CD8-positive, alpha-beta memory T cell (primary cell): ENCODE measurements at regions not wholly inside any gene's neighbourhood (a gene's known extent, or its start where the extent isn't known, plus 50 kb on each side); places are given as distances from the start of the nearest gene placed in this dataset.

ENCODE experiments used
- CTCF ChIA-PET: fragments of 350-600 bp; sonication (Branson Sonifier 250); formaldehyde crosslinking; loops from one replicate; lab custom pipeline; 2021; ENCODE audit warnings: antibody characterized with exemption; lab: Charles Lee
- POLR2A ChIA-PET: fragments of 350-600 bp; sonication (Branson Sonifier 250); formaldehyde crosslinking; loops from one replicate; lab custom pipeline; 2021; ENCODE audit warnings: antibody characterized with exemption; lab: Charles Lee
- DNase-seq, 5 donors: peaks; one replicate each; pipeline versions ENCODE4 v3.0.0 to v3.0.0-alpha.2; 2020 to 2022; ENCODE audit warnings: mixed read lengths in 1 of 5
- H3K27ac ChIP-seq: one replicate; pipeline ENCODE4 v1.7.0; 2013; ENCODE audit warnings: low read depth, mild to moderate bottlenecking, low read length, moderate library complexity
- H3K27me3 ChIP-seq: 2 replicates; pipeline ENCODE4 v1.7.0; 2013; ENCODE audit warnings: low read length, mild to moderate bottlenecking; ENCODE audit not compliant: insufficient read depth, poor library complexity, severe bottlenecking
- H3K36me3 ChIP-seq: 2 replicates; pipeline ENCODE4 v1.7.0; 2013; ENCODE audit warnings: mild to moderate bottlenecking, low read length, moderate library complexity; ENCODE audit not compliant: insufficient read depth
- H3K4me1 ChIP-seq: 2 replicates; pipeline ENCODE4 v1.7.0; 2013; ENCODE audit warnings: mild to moderate bottlenecking, low read length, moderate library complexity; ENCODE audit not compliant: insufficient read depth
- H3K4me3 ChIP-seq: 2 replicates; pipeline ENCODE4 v1.7.0; 2013; ENCODE audit warnings: mild to moderate bottlenecking, low read length
- H3K9me3 ChIP-seq: 2 replicates; pipeline ENCODE4 v1.7.0; 2013; ENCODE audit warnings: mild to moderate bottlenecking, low read length
- H3K27ac Mint-ChIP-seq, 8 donors: one replicate each; pipeline ENCODE4 v1.8.0; 2020 to 2021; ENCODE audit warnings: mixed read lengths in 8 of 8, mild to moderate bottlenecking in 6 of 8, inconsistent platforms in 3 of 8, moderate library complexity in 3 of 8
- H3K27me3 Mint-ChIP-seq, 2 donors: one replicate each; pipeline ENCODE4 v1.8.0; 2020 to 2021; ENCODE audit warnings: mixed read lengths in 2 of 2, mild to moderate bottlenecking in 1 of 2, moderate library complexity in 1 of 2
- H3K36me3 Mint-ChIP-seq, 3 donors: one replicate each; pipeline ENCODE4 v1.8.0; 2020 to 2021; ENCODE audit warnings: mixed read lengths in 3 of 3, inconsistent platforms in 1 of 3, mild to moderate bottlenecking in 1 of 3
- H3K4me1 Mint-ChIP-seq, 3 donors: one replicate each; pipeline ENCODE4 v1.8.0; 2020 to 2021; ENCODE audit warnings: mixed read lengths in 3 of 3, inconsistent platforms in 1 of 3, mild to moderate bottlenecking in 1 of 3
- H3K4me3 Mint-ChIP-seq, 7 donors: one replicate each; pipeline ENCODE4 v1.8.0; 2020 to 2021; ENCODE audit warnings: mixed read lengths in 7 of 7, mild to moderate bottlenecking in 6 of 7, moderate library complexity in 4 of 7, inconsistent platforms in 2 of 7
- H3K9me3 Mint-ChIP-seq, 5 donors: one replicate each; pipeline ENCODE4 v1.8.0; 2020 to 2022; ENCODE audit warnings: mixed read lengths in 5 of 5, mild to moderate bottlenecking in 3 of 5, moderate library complexity in 2 of 5, inconsistent platforms in 1 of 5

GRCh38 chr6:25165177-25165576 is 114.0 kb upstream of the CARMIL1 start:
- peaks cover 0 to 11% (median 1%) of the 10 kb centered on the region in 5 donors for H3K9me3 Mint-ChIP-seq
- no peak overlapping the region for H3K4me3 Mint-ChIP-seq
- POLR2A ChIA-PET, result no interaction called here
- no peak for DNase-seq
- no peaks in the 10 kb centered on the region for H3K4me1 Mint-ChIP-seq
- peaks cover 0 to 12% (median 0%) of the 10 kb centered on the region in 3 donors for H3K36me3 Mint-ChIP-seq
- no peaks in the 10 kb centered on the region for H3K36me3 ChIP-seq
- peaks cover 0 to 4% of the 10 kb centered on the region in 2 donors for H3K27me3 Mint-ChIP-seq
- H3K4me3 ChIP-seq, result no peak overlapping the region
- H3K27ac Mint-ChIP-seq, result no peak overlapping the region
- no peaks in the 10 kb centered on the region for H3K9me3 ChIP-seq
- no peaks in the 10 kb centered on the region for H3K27me3 ChIP-seq
- H3K27ac ChIP-seq, result no peak overlapping the region
- H3K4me1 ChIP-seq, result no peaks in the 10 kb centered on the region
- CTCF ChIA-PET, result no interaction called here

GRCh38 chr6:25165800-25166199 is 113.4 kb upstream of the CARMIL1 start:
- no peaks in the 10 kb centered on the region for H3K27me3 ChIP-seq
- Mint-ChIP-seq H3K4me1 (no peaks in the 10 kb centered on the region), H3K4me3 (no peak overlapping the region), H3K27me3 (peaks cover 0 to 3% of the 10 kb centered on the region in 2 donors), H3K9me3 (peaks cover 0 to 9% (median 0%) of the 10 kb centered on the region in 5 donors), H3K36me3 (peaks cover 0 to 8% (median 0%) of the 10 kb centered on the region in 3 donors), H3K27ac (no peak overlapping the region)
- no peaks in the 10 kb centered on the region for H3K9me3 ChIP-seq
- H3K4me1 ChIP-seq, result no peaks in the 10 kb centered on the region
- no peak for DNase-seq
- POLR2A ChIA-PET, result no interaction called here
- no peak overlapping the region for H3K27ac ChIP-seq
- no peak overlapping the region for H3K4me3 ChIP-seq
- CTCF ChIA-PET, result no interaction called here
- no peaks in the 10 kb centered on the region for H3K36me3 ChIP-seq

- DNase-seq, result no peak
- Mint-ChIP-seq H3K9me3 (peaks cover 0 to 4% (median 0%) of the 10 kb centered on the region in 5 donors), H3K4me3 (no peak overlapping the region), H3K4me1 (no peaks in the 10 kb centered on the region), H3K36me3 (peaks cover 0 to 4% (median 0%) of the 10 kb centered on the region in 3 donors), H3K27me3 (peaks cover 0 to 3% of the 10 kb centered on the region in 2 donors), H3K27ac (no peak overlapping the region)
- Histone ChIP-seq H3K27me3 (no peaks in the 10 kb centered on the region), H3K9me3 (no peaks in the 10 kb centered on the region), H3K36me3 (no peaks in the 10 kb centered on the region), H3K4me3 (no peak overlapping the region), H3K4me1 (no peaks in the 10 kb centered on the region), H3K27ac (no peak overlapping the region)
- POLR2A ChIA-PET, result no interaction called here
- CTCF ChIA-PET, result no interaction called here
These were observed 112.0 kb upstream of the CARMIL1 start for GRCh38 chr6:25166955-25167748.

GRCh38 chr6:25167961-25168360 is 111.2 kb upstream of the CARMIL1 start:
- no peak for DNase-seq
- Mint-ChIP-seq H3K9me3 (peaks cover 0 to 4% (median 0%) of the 10 kb centered on the region in 5 donors), H3K4me3 (no peak overlapping the region), H3K27me3 (peaks cover 0 to 3% of the 10 kb centered on the region in 2 donors), H3K27ac (no peak overlapping the region), H3K36me3 (peaks cover 0 to 4% (median 0%) of the 10 kb centered on the region in 3 donors), H3K4me1 (no peaks in the 10 kb centered on the region)
- Histone ChIP-seq H3K4me1 (no peaks in the 10 kb centered on the region), H3K4me3 (no peak overlapping the region), H3K27me3 (no peaks in the 10 kb centered on the region), H3K9me3 (no peaks in the 10 kb centered on the region), H3K27ac (no peak overlapping the region), H3K36me3 (no peaks in the 10 kb centered on the region)
- CTCF ChIA-PET, result no interaction called here
- POLR2A ChIA-PET, result no interaction called here

- no peaks in the 10 kb centered on the region for H3K9me3 ChIP-seq
- no peak for DNase-seq
- peaks cover 0 to 4% (median 0%) of the 10 kb centered on the region in 5 donors for H3K9me3 Mint-ChIP-seq
- H3K36me3 ChIP-seq, result no peaks in the 10 kb centered on the region
- H3K27me3 ChIP-seq, result no peaks in the 10 kb centered on the region
- CTCF ChIA-PET, result no interaction called here
- peaks cover 0 to 4% (median 0%) of the 10 kb centered on the region in 3 donors for H3K36me3 Mint-ChIP-seq
- H3K4me3 Mint-ChIP-seq, result no peak overlapping the region
- H3K4me3 ChIP-seq, result no peak overlapping the region
- no peaks in the 10 kb centered on the region for H3K4me1 Mint-ChIP-seq
- H3K27me3 Mint-ChIP-seq, result peaks cover 0 to 6% of the 10 kb centered on the region in 2 donors
- no peak overlapping the region for H3K27ac Mint-ChIP-seq
- POLR2A ChIA-PET, result no interaction called here
- H3K27ac ChIP-seq, result no peak overlapping the region
- no peaks in the 10 kb centered on the region for H3K4me1 ChIP-seq
These were observed 110.5 kb upstream of the CARMIL1 start for GRCh38 chr6:25168637-25169036.

GRCh38 chr6:25169553-25169952 is 109.6 kb upstream of the CARMIL1 start:
- no peak overlapping the region for H3K4me3 ChIP-seq
- H3K27me3 ChIP-seq, result no peaks in the 10 kb centered on the region
- Mint-ChIP-seq H3K9me3 (peaks cover 0 to 1% (median 0%) of the 10 kb centered on the region in 5 donors), H3K36me3 (peaks cover 0 to 1% (median 0%) of the 10 kb centered on the region in 3 donors), H3K4me3 (no peak overlapping the region), H3K27ac (peak overlapping the region in 1 of 8 donors; percentile 93), H3K4me1 (no peaks in the 10 kb centered on the region), H3K27me3 (peaks cover 0 to 4% of the 10 kb centered on the region in 2 donors)
- DNase-seq, result no peak
- H3K9me3 ChIP-seq, result no peaks in the 10 kb centered on the region
- H3K36me3 ChIP-seq, result no peaks in the 10 kb centered on the region
- ChIA-PET POLR2A (no interaction called here), CTCF (no interaction called here)
- H3K27ac ChIP-seq, result no peak overlapping the region
- no peaks in the 10 kb centered on the region for H3K4me1 ChIP-seq

- no peaks in the 10 kb centered on the region for H3K36me3 Mint-ChIP-seq
- Histone ChIP-seq H3K9me3 (no peaks in the 10 kb centered on the region), H3K36me3 (no peaks in the 10 kb centered on the region), H3K4me3 (no peak overlapping the region), H3K27me3 (no peaks in the 10 kb centered on the region), H3K4me1 (no peaks in the 10 kb centered on the region), H3K27ac (no peak overlapping the region)
- ChIA-PET POLR2A (no interaction called here), CTCF (no interaction called here)
- H3K9me3 Mint-ChIP-seq, result no peaks in the 10 kb centered on the region
- peak overlapping the region in 1 of 8 donors; percentile 93 for H3K27ac Mint-ChIP-seq
- peaks cover 0 to 6% of the 10 kb centered on the region in 2 donors for H3K27me3 Mint-ChIP-seq
- H3K4me3 Mint-ChIP-seq, result no peak overlapping the region
- DNase-seq, result no peak
- no peaks in the 10 kb centered on the region for H3K4me1 Mint-ChIP-seq
These were observed 109.2 kb upstream of the CARMIL1 start for GRCh38 chr6:25169961-25170360.

GRCh38 chr6:25170640-25171039 is 108.5 kb upstream of the CARMIL1 start:
- Histone ChIP-seq H3K36me3 (no peaks in the 10 kb centered on the region), H3K4me3 (no peak overlapping the region), H3K4me1 (no peaks in the 10 kb centered on the region), H3K9me3 (no peaks in the 10 kb centered on the region), H3K27ac (no peak overlapping the region), H3K27me3 (no peaks in the 10 kb centered on the region)
- no peak overlapping the region for H3K4me3 Mint-ChIP-seq
- ChIA-PET CTCF (no interaction called here), POLR2A (no interaction called here)
- no peaks in the 10 kb centered on the region for H3K36me3 Mint-ChIP-seq
- H3K27ac Mint-ChIP-seq, result no peak overlapping the region
- no peaks in the 10 kb centered on the region for H3K4me1 Mint-ChIP-seq
- H3K27me3 Mint-ChIP-seq, result peaks cover 0 to 6% of the 10 kb centered on the region in 2 donors
- no peak for DNase-seq
- H3K9me3 Mint-ChIP-seq, result no peaks in the 10 kb centered on the region
